IPS DF 4.7 (cell line): ENCODE measurements at regions not wholly inside any gene's neighbourhood (a gene's known extent, or its start where the extent isn't known, plus 50 kb on each side); places are given as distances from the start of the nearest gene placed in this dataset.

Source experiments
- DNase-seq: peaks from one replicate; pipeline ENCODE4 v3.0.0-alpha.2; 2013; ENCODE audit warnings: low spot score; ENCODE audit errors: extremely low read depth

- DNase-seq = no peak
These were observed 306.6 kb downstream of the FAT3 start for GRCh38 chr11:92531065-92531739.

- DNase-seq = no peak
These were observed 309.2 kb downstream of the FAT3 start for GRCh38 chr11:92533657-92534335.

- DNase-seq = no peak
These were observed 312.3 kb downstream of the FAT3 start for GRCh38 chr11:92536883-92537282.

GRCh38 chr11:92540096-92540495 is 315.5 kb downstream of the FAT3 start:
- DNase-seq = no peak

- no peak for DNase-seq
These were observed 321.4 kb downstream of the FAT3 start for GRCh38 chr11:92545906-92546471.

- no peak for DNase-seq
These were observed 322.0 kb downstream of the FAT3 start for GRCh38 chr11:92546603-92547002.

GRCh38 chr11:92550411-92550810 is 325.8 kb downstream of the FAT3 start:
- peak; percentile 84 for DNase-seq

- DNase-seq = no peak
These were observed 326.3 kb downstream of the FAT3 start for GRCh38 chr11:92550871-92551270.

- DNase-seq = no peak
These were observed 328.3 kb downstream of the FAT3 start for GRCh38 chr11:92552942-92553341.

GRCh38 chr11:92554688-92555087 is 330.1 kb downstream of the FAT3 start:
- no peak for DNase-seq

GRCh38 chr11:92556431-92556830 is 331.8 kb downstream of the FAT3 start:
- no peak for DNase-seq

- no peak for DNase-seq
These were observed 333.3 kb downstream of the FAT3 start for GRCh38 chr11:92557879-92558278.

GRCh38 chr11:92558323-92558722 is 333.7 kb downstream of the FAT3 start:
- no peak for DNase-seq

GRCh38 chr11:92569726-92570125 is 345.1 kb downstream of the FAT3 start:
- DNase-seq = no peak

GRCh38 chr11:92572559-92572958 is 347.9 kb downstream of the FAT3 start:
- DNase-seq = no peak

- DNase-seq = no peak
These were observed 351.7 kb downstream of the FAT3 start for GRCh38 chr11:92576315-92576714.

- no peak for DNase-seq
These were observed 356.3 kb downstream of the FAT3 start for GRCh38 chr11:92580908-92581307.

- DNase-seq = no peak
These were observed 363.8 kb downstream of the FAT3 start for GRCh38 chr11:92588393-92588792.

- no peak for DNase-seq
These were observed 364.9 kb downstream of the FAT3 start for GRCh38 chr11:92589512-92589911.

GRCh38 chr11:92591521-92591920 is 366.9 kb downstream of the FAT3 start:
- no peak for DNase-seq

GRCh38 chr11:92594251-92594650 is 369.6 kb downstream of the FAT3 start:
- DNase-seq = no peak

- DNase-seq = no peak
These were observed 370.4 kb downstream of the FAT3 start for GRCh38 chr11:92595052-92595451.
